NCI-H146 treated with DMSO at 0.1 percent for 48 hours (cell line): ENCODE measurements at regions not wholly inside any gene's neighbourhood (a gene's known extent, or its start where the extent isn't known, plus 50 kb on each side); places are given as distances from the start of the nearest gene placed in this dataset.

Source experiments
- DNase-seq: peaks from one replicate; lab custom pipeline; 2025; ENCODE audit not compliant: unreplicated experiment; lab: John Stamatoyannopoulos, UW

GRCh38 chr7:145665499-145666258 is 450.9 kb upstream of the CNTNAP2 start:
- no peak for DNase-seq

- DNase-seq = no peak
Observed at GRCh38 chr7:145655666-145656065, 460.9 kb upstream of the CNTNAP2 start.

GRCh38 chr7:145645135-145645515 is 471.5 kb upstream of the CNTNAP2 start:
- DNase-seq = no peak

- no peak for DNase-seq
Observed at GRCh38 chr7:145644426-145645134, 472.0 kb upstream of the CNTNAP2 start.

GRCh38 chr7:145643981-145644380 is 472.6 kb upstream of the CNTNAP2 start:
- no peak for DNase-seq

GRCh38 chr7:145633513-145633912 is 483.1 kb upstream of the CNTNAP2 start:
- no peak for DNase-seq

- DNase-seq = no peak
Observed at GRCh38 chr7:145624618-145625017, 492.0 kb upstream of the CNTNAP2 start.

GRCh38 chr7:145605963-145606362 is 510.6 kb upstream of the CNTNAP2 start:
- DNase-seq = no peak

GRCh38 chr7:145599376-145599775 is 517.2 kb upstream of the CNTNAP2 start:
- DNase-seq = no peak

- DNase-seq = no peak
Observed at GRCh38 chr7:145584401-145584800, 532.2 kb upstream of the CNTNAP2 start.

- no peak for DNase-seq
Observed at GRCh38 chr7:145582742-145583303, 533.8 kb upstream of the CNTNAP2 start.

GRCh38 chr7:145557805-145558204 is 558.8 kb upstream of the CNTNAP2 start:
- no peak for DNase-seq

GRCh38 chr7:145543242-145543641 is 573.4 kb upstream of the CNTNAP2 start:
- no peak for DNase-seq

GRCh38 chr7:145539910-145540309 is 576.7 kb upstream of the CNTNAP2 start:
- DNase-seq = no peak

- no peak for DNase-seq
Observed at GRCh38 chr7:145534301-145534700, 582.3 kb upstream of the CNTNAP2 start.

GRCh38 chr7:145520284-145520683 is 596.3 kb upstream of the CNTNAP2 start:
- DNase-seq = no peak

- DNase-seq = peak; percentile 76
Observed at GRCh38 chr7:145511004-145511403, 605.6 kb upstream of the CNTNAP2 start.

- DNase-seq = no peak
Observed at GRCh38 chr7:145497911-145498525, 618.6 kb upstream of the CNTNAP2 start.

GRCh38 chr7:145490356-145490755 is 626.2 kb upstream of the CNTNAP2 start:
- no peak for DNase-seq

GRCh38 chr7:145489609-145490008 is 627.0 kb upstream of the CNTNAP2 start:
- DNase-seq = no peak

- no peak for DNase-seq
Observed at GRCh38 chr7:145488816-145489215, 627.8 kb upstream of the CNTNAP2 start.

- no peak for DNase-seq
Observed at GRCh38 chr7:145481985-145482384, 634.6 kb upstream of the CNTNAP2 start.
